GM23338 (cell line): ENCODE measurements at regions not wholly inside any gene's neighbourhood (a gene's known extent, or its start where the extent isn't known, plus 50 kb on each side); places are given as distances from the start of the nearest gene placed in this dataset.

Experiments
- ATAC-seq: fragments of 200-7000 bp; cut with Tn5 transposase; 3 replicates; pipeline ENCODE4 v1.9.1; 2020
- DNase-seq: peaks from one replicate; pipeline ENCODE4 v3.0.0-alpha.2; 2015; ENCODE audit warnings: low spot score
- H2AFZ ChIP-seq: fragments of 200-600 bp; sonication (generic); 2 replicates; pipeline ENCODE4 v1.8.0; 2016; ENCODE audit warnings: antibody characterized with exemption, mild to moderate bottlenecking, moderate library complexity
- H3F3A ChIP-seq: fragments of 200-600 bp; sonication (generic); replicated peaks from 2 replicates; pipeline ENCODE4 v1.8.0; 2017; ENCODE audit warnings: antibody characterized with exemption, mixed run types, low read depth
- H3K27ac ChIP-seq: fragments of 200-600 bp; sonication (generic); 2 replicates; pipeline ENCODE4 v1.6.1; 2016; ENCODE audit warnings: low read depth
- H3K27me3 ChIP-seq: fragments of 200-600 bp; sonication (generic); 2 replicates; pipeline ENCODE4 v1.8.0; 2016; ENCODE audit warnings: mild to moderate bottlenecking, mixed run types, moderate library complexity; ENCODE audit not compliant: insufficient read depth
- H3K36me3 ChIP-seq: fragments of 200-600 bp; sonication (generic); 2 replicates; pipeline ENCODE4 v1.8.0; 2016; ENCODE audit warnings: mild to moderate bottlenecking; ENCODE audit not compliant: insufficient read depth
- H3K4me1 ChIP-seq: fragments of 200-600 bp; sonication (generic); 2 replicates; pipeline ENCODE4 v1.8.0; 2016; ENCODE audit warnings: mild to moderate bottlenecking, moderate library complexity; ENCODE audit not compliant: insufficient read depth
- H3K4me2 ChIP-seq: fragments of 200-600 bp; sonication (generic); 2 replicates; pipeline ENCODE4 v1.7.1; 2017; ENCODE audit warnings: mixed run types
- H3K4me3 ChIP-seq: fragments of 200-600 bp; sonication (generic); 2 replicates; pipeline ENCODE4 v1.6.1; 2016; ENCODE audit warnings: mixed run types
- H3K79me2 ChIP-seq: fragments of 200-600 bp; sonication (generic); replicated peaks from 2 replicates; pipeline ENCODE4 v1.8.0; 2017; ENCODE audit warnings: mild to moderate bottlenecking; ENCODE audit not compliant: insufficient read depth
- H3K9me2 ChIP-seq: fragments of 200-600 bp; sonication (generic); 2 replicates; pipeline ENCODE4 v1.8.0; 2017; ENCODE audit not compliant: insufficient read depth
- H4K20me1 ChIP-seq: fragments of 200-600 bp; sonication (generic); replicated peaks from 2 replicates; pipeline ENCODE4 v1.8.0; 2017; ENCODE audit warnings: mild to moderate bottlenecking; ENCODE audit not compliant: insufficient read depth
- H3K27ac Mint-ChIP-seq: 2 replicates; pipeline ENCODE4 v1.8.0; 2020; ENCODE audit warnings: inconsistent platforms, mild to moderate bottlenecking, moderate library complexity, mixed read lengths
- H3K27me3 Mint-ChIP-seq: 3 replicates; pipeline ENCODE4 v1.8.0; 2022; ENCODE audit warnings: low read depth, mild to moderate bottlenecking, moderate library complexity, mixed read lengths, inconsistent platforms; ENCODE audit not compliant: insufficient read depth, poor library complexity
- H3K36me3 Mint-ChIP-seq: 3 replicates; pipeline ENCODE4 v1.8.0; 2021; ENCODE audit warnings: low read depth, mild to moderate bottlenecking, inconsistent platforms, moderate library complexity, mixed read lengths
- H3K4me1 Mint-ChIP-seq: 3 replicates; pipeline ENCODE4 v1.8.0; 2020; ENCODE audit warnings: mild to moderate bottlenecking, inconsistent platforms, mixed read lengths
- H3K4me3 Mint-ChIP-seq: 3 replicates; pipeline ENCODE4 v1.8.0; 2021; ENCODE audit warnings: moderate library complexity, mild to moderate bottlenecking, inconsistent platforms, mixed read lengths
- H3K9me3 Mint-ChIP-seq: 3 replicates; pipeline ENCODE4 v1.8.0; 2020; ENCODE audit warnings: moderate library complexity, mild to moderate bottlenecking, inconsistent platforms, mixed read lengths
- CREB1 ChIP-seq: fragments of 250-450 bp; sonication (Bioruptor Pico); IDR thresholded peaks from 2 replicates; pipeline ENCODE4 v1.5.0; 2020; ENCODE audit warnings: low read depth, mild to moderate bottlenecking, moderate library complexity
- CTCF ChIP-seq, 2 experiments: fragments of 200-600 bp in 1 of 2; sonication (generic) in 1 of 2; conservative IDR thresholded peaks; 2 replicates each; pipeline versions ENCODE4 v1.5.1 to v1.6.1; 2016 to 2017; ENCODE audit warnings: antibody characterized with exemption in 2 of 2, low read depth in 2 of 2, mild to moderate bottlenecking in 2 of 2, moderate library complexity in 1 of 2
- EZH2 ChIP-seq: fragments of 200-600 bp; sonication (generic); IDR thresholded peaks from one replicate; pipeline ENCODE4 v1.8.0; 2017; ENCODE audit warnings: antibody characterized with exemption, mild to moderate bottlenecking, low read depth; ENCODE audit not compliant: unreplicated experiment
- EZH2phosphoT487 ChIP-seq: fragments of 200-600 bp; sonication (generic); IDR thresholded peaks from one replicate; pipeline ENCODE4 v1.8.1; 2018; ENCODE audit warnings: antibody characterized with exemption; ENCODE audit not compliant: unreplicated experiment
- JUNB ChIP-seq: IDR thresholded peaks from one replicate; pipeline ENCODE4 v1.6.1; 2016; ENCODE audit warnings: antibody characterized with exemption; ENCODE audit not compliant: unreplicated experiment
- NANOG ChIP-seq: IDR thresholded peaks from 2 replicates; pipeline ENCODE4 v1.6.1; 2016; ENCODE audit warnings: antibody characterized with exemption, borderline replicate concordance
- POLR2AphosphoS5 ChIP-seq: IDR thresholded peaks from 2 replicates; pipeline ENCODE4 v1.6.1; 2016; ENCODE audit warnings: antibody characterized with exemption, low read depth
- STAT1 ChIP-seq: IDR thresholded peaks from one replicate; pipeline ENCODE4 v1.6.1; 2016; ENCODE audit warnings: antibody characterized with exemption; ENCODE audit not compliant: unreplicated experiment
- ZNF114 ChIP-seq: fragments of 250-450 bp; sonication (Bioruptor Pico); IDR thresholded peaks from 2 replicates; pipeline ENCODE4 v1.5.0; 2020; ENCODE audit warnings: mild to moderate bottlenecking, moderate library complexity
- ZNF331 ChIP-seq: fragments of 250-450 bp; sonication (Bioruptor Pico); IDR thresholded peaks from 2 replicates; pipeline ENCODE4 v1.5.0; 2020; ENCODE audit warnings: low read depth, mild to moderate bottlenecking, moderate library complexity
- TF ChIP-seq, protein P1 (sequence below): IDR thresholded peaks from 2 replicates; pipeline ENCODE4 v1.6.1; 2016; ENCODE audit warnings: antibody characterized with exemption
- TF ChIP-seq, protein P2 (sequence below): IDR thresholded peaks from one replicate; pipeline ENCODE4 v1.6.1; 2018; ENCODE audit warnings: antibody characterized with exemption; ENCODE audit not compliant: unreplicated experiment

- no peak for DNase-seq
- Histone ChIP-seq H3K4me2 (no peak overlapping the region), H3K79me2 (no peaks in the 10 kb centered on the region), H3K36me3 (no peaks in the 10 kb centered on the region), H3K27me3 (no peaks in the 10 kb centered on the region), H3K27ac (no peak overlapping the region), H2AFZ (no peak overlapping the region), H3K9me2 (no peaks in the 10 kb centered on the region), H4K20me1 (no peaks in the 10 kb centered on the region), H3K4me3 (no peak overlapping the region), H3K4me1 (no peaks in the 10 kb centered on the region), H3F3A (no peaks in the 10 kb centered on the region)
- Mint-ChIP-seq H3K9me3 (no peaks in the 10 kb centered on the region), H3K4me1 (peaks cover 3% of the 10 kb centered on the region; the same call in 1 of the 3 replicates), H3K27me3 (no peaks in the 10 kb centered on the region), H3K36me3 (no peaks in the 10 kb centered on the region), H3K27ac (no peak overlapping the region), H3K4me3 (no peak overlapping the region)
- ATAC-seq = no peak
- TF ChIP-seq EZH2 = no peak
- TF ChIP-seq NANOG = no peak
Measured at GRCh38 chr12:17975763-17976162, 114.2 kb downstream of the RERGL start.

- Mint-ChIP-seq H3K27me3 (no peaks in the 10 kb centered on the region), H3K27ac (no peak overlapping the region), H3K4me1 (peaks cover 3% of the 10 kb centered on the region; the same call in 1 of the 3 replicates), H3K4me3 (no peak overlapping the region), H3K9me3 (no peaks in the 10 kb centered on the region), H3K36me3 (no peaks in the 10 kb centered on the region)
- Histone ChIP-seq H3K79me2 (no peaks in the 10 kb centered on the region), H3K4me3 (no peak overlapping the region), H3K36me3 (no peaks in the 10 kb centered on the region), H2AFZ (no peak overlapping the region), H3K27ac (no peak overlapping the region), H3K9me2 (no peaks in the 10 kb centered on the region), H3K4me2 (no peak overlapping the region), H3K4me1 (no peaks in the 10 kb centered on the region), H3F3A (no peaks in the 10 kb centered on the region), H4K20me1 (no peaks in the 10 kb centered on the region), H3K27me3 (no peaks in the 10 kb centered on the region)
- DNase-seq (no peak), ATAC-seq (no peak)
- TF ChIP-seq EZH2phosphoT487 (no peak), JUNB (no peak), CTCF (conservative IDR thresholded peaks at IDR 0.05; ENCODE audit: low read depth in 2 of 2) (no peak), EZH2 (no peak), ZNF331 (CRISPR knock-in tag) (no peak), ZNF114 (CRISPR knock-in tag) (no peak), CREB1 (CRISPR knock-in tag) (no peak), NANOG (no peak), POLR2AphosphoS5 (no peak), STAT1 (no peak)
- TF ChIP-seq, protein P1, sequence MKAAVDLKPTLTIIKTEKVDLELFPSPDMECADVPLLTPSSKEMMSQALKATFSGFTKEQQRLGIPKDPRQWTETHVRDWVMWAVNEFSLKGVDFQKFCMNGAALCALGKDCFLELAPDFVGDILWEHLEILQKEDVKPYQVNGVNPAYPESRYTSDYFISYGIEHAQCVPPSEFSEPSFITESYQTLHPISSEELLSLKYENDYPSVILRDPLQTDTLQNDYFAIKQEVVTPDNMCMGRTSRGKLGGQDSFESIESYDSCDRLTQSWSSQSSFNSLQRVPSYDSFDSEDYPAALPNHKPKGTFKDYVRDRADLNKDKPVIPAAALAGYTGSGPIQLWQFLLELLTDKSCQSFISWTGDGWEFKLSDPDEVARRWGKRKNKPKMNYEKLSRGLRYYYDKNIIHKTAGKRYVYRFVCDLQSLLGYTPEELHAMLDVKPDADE = no peak
- TF ChIP-seq, protein P2, sequence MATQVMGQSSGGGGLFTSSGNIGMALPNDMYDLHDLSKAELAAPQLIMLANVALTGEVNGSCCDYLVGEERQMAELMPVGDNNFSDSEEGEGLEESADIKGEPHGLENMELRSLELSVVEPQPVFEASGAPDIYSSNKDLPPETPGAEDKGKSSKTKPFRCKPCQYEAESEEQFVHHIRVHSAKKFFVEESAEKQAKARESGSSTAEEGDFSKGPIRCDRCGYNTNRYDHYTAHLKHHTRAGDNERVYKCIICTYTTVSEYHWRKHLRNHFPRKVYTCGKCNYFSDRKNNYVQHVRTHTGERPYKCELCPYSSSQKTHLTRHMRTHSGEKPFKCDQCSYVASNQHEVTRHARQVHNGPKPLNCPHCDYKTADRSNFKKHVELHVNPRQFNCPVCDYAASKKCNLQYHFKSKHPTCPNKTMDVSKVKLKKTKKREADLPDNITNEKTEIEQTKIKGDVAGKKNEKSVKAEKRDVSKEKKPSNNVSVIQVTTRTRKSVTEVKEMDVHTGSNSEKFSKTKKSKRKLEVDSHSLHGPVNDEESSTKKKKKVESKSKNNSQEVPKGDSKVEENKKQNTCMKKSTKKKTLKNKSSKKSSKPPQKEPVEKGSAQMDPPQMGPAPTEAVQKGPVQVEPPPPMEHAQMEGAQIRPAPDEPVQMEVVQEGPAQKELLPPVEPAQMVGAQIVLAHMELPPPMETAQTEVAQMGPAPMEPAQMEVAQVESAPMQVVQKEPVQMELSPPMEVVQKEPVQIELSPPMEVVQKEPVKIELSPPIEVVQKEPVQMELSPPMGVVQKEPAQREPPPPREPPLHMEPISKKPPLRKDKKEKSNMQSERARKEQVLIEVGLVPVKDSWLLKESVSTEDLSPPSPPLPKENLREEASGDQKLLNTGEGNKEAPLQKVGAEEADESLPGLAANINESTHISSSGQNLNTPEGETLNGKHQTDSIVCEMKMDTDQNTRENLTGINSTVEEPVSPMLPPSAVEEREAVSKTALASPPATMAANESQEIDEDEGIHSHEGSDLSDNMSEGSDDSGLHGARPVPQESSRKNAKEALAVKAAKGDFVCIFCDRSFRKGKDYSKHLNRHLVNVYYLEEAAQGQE = no peak
Measured at GRCh38 chr12:17975239-17975638, 114.8 kb downstream of the RERGL start.
